NCI-H1436 (cell line): ENCODE measurements at regions not wholly inside any gene's neighbourhood (a gene's known extent, or its start where the extent isn't known, plus 50 kb on each side); places are given as distances from the start of the nearest gene placed in this dataset.
"Not testable (repeated sequence)": the region's sequence is repeated elsewhere in the genome, so short reads cannot be mapped to it uniquely, and the experiment has no call there.

Experiments used
- DNase-seq: peaks from one replicate; lab custom pipeline; 2025; lab: John Stamatoyannopoulos, UW

DNA sequence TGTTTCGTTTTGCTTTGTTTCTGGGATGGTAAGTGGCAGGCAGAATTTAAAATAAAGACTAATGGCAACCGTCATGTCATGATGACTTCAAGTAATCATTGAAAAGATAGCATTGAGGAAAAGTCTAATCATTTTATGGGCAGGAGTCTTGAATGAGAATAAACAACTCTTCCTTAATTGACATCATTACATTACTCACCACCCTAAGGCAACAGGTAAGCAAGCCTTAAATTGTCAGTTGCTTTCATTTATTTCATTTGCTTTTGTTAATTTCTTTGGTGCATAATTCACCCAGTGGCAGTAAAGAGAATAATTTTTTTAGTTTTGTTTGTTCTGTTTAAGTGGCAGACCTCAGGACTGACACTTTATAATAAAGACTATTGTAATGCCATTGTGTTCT, 669.0 kb downstream of the RWDD3 start:
- DNase-seq: peak; percentile 45

DNA sequence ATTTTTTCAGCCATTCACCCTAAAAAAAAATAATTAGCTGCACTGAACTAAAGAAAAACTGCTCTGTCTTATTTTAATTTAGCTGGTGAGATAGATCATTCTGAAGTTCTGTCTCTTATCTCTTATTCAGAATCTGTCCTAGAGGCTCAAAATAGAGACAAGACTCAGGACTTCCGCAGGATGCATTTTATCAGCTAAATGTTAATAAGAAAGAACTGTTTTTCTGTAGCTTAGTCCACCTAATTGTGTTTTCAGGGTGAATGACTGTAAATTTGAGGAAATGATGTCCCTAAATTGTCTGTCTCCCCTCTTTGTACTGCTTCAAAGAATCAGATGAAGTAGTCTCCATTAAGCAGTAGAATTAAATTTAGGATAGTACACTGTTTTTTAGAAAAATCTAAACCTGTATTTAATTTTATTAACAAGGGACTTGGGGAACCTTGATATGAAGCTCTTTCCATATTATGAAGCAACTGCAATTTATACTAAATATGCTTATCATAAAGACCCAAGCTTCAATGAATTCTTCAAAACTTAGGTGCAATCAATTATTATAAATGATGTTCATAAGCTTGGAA, 671.9 kb downstream of the RWDD3 start:
- DNase-seq: no peak

DNA sequence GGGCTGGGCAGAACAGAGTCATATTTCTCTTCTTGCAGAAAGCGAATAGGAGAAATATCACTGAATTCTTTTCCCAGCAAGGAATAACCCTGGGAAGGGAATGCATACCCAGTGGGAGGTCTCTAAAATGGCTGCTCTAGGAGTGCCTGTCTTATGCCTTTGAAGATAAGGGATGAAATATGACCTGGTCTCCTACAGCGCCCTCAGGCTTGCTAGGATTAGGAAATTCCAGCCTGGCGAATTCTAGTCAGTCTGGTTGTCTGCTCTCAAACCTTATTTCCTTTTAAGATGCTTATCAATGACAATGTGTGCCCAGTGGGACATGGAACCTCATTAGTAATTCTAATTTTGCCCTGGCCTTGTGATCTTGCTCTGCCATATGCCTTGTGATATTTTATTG, 677.7 kb downstream of the RWDD3 start:
- DNase-seq: not testable (repeated sequence)

DNA sequence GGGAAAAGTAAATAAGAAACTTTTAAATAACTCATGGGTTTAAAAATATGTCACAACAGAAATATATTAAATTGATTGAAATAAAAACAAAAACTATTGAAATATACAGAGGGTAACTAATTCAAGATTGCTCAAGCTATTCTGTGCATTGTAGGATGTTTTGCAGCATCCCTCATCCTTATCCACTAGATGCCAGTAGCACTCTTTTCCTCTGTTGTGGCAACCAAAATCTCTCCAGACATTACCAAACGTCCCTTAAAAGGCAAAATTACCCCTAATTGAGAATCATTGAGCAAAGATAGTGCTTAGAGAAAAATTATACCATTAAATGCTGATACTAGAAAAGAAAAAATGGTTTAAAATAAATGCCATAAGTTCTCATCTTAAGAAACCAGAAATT, 682.6 kb downstream of the RWDD3 start:
- peak; percentile 47 for DNase-seq

DNA sequence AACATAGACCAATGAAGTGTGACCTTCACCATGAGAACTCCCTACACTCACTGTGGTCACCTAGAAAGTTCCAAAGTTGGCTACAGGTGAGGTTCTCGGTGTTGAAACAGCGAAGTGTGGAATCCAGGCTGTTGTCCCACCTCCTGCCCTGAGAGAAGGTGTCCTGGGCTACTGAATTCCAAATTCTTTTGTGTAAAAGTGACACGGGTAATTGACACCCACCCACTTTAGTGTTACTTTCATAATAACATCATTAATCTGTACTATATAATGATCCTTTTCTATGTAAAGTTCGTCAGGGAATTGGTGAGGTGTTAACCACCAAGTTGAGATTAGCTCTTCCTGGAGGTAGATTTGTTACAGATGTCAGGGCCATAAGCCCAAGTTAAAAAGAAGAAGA, 690.7 kb downstream of the RWDD3 start:
- DNase-seq: no peak

DNA sequence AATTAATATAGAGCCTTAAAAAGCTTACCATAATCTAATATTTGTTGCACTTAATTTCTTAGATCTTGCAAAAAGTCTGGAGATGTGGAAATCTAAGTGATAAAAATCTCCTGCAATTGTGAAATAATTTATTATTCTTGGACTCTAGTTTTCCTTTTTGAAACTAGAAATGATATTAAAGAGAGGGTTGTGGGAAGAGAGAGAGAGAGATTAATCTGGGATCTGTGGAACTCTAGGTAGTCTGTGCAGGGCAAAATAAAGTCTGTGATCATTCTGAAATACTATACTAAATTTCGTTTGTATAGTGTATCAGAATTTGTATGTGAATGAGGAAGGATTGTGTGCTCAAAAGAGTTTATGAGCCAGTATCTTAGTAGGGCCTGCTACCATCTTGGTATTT, 692.3 kb downstream of the RWDD3 start:
- DNase-seq: no peak

DNA sequence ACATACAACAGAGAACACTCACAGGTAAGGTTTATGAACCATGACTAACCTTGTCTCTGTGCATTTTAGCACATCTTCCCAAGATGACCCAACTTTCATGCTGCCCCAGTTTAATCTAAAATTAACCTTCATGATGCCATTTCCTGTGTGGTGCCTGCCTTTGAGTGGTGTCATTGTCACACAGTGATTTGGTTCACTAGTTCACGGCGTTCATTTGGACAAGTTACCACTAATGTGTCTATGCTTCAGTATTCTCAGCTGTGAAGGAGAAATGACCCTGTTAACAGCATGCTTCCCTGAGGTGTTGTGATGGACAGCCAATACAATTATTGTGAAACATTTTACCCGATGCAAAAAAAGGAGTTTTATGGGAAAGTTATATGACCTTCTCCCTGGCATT, 693.1 kb downstream of the RWDD3 start:
- no peak for DNase-seq

DNA sequence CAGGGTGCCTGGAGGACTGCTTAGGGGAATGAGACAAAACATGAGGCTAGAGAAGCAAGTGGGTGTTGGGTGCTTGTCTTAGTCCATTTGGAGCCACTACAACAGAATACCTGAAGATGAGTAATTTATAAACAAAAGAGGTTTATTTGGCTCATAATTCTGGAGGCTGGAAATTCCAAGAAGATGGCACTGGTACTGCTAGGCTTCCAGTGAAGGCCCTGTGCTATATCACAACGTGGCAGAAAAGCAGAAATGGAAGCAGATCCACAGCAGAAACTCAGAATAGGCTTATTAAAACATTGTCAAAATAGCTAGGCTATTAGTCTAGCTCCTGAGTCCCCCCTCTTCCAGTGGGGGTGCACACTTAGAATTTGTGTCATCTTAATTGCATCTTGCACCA, 701.7 kb downstream of the RWDD3 start:
- no peak for DNase-seq

DNA sequence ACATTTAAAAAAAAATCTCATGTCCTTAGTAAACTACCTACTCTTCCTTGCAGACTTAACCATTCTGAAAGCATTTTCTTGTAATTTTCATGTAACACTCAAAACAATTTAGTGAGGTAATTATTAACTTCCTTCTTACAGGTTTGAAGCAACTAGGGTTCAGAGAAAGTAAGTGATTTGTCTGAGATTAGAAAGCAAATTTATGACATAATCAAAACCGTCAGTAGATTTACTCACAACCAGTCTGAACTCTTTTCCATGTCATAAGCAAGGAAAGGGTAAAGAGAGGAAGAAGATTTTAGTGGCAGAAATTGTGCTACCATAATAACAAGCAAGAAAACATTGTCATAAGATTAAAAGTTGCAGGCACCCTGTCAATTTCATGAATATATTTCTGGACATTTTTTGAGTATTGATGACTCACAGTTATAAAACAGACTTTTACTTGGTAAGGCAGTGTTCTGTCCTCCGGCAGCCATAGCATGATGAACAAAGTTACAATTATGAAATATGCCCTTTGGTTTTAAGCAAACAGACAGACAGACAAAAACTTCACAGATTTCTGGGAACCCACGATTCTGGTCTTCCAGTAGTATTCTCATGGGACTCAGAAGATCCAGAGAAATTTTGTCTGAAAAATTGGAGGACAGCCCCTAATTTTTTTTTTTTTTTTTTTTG, 707.2 kb downstream of the RWDD3 start:
- no peak for DNase-seq

DNA sequence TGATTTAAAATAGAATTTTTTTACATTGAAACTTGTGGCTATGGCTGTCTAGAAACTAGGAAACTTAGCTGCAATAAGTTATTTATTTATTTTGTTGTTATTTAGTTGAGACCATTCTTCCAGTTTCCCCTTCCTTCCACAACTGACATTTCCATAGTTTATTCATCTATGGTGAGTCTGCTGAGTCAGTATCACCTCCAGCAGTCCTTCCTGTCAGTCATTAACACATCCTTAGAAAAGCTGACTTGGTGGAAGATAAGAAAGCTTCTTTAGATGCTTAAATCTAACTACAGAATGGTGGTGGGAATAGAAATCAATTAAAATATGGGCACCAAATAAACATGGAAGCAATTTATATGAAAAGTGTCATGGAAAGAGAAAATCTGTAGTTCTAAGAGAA, 714.0 kb downstream of the RWDD3 start:
- DNase-seq: no peak

DNA sequence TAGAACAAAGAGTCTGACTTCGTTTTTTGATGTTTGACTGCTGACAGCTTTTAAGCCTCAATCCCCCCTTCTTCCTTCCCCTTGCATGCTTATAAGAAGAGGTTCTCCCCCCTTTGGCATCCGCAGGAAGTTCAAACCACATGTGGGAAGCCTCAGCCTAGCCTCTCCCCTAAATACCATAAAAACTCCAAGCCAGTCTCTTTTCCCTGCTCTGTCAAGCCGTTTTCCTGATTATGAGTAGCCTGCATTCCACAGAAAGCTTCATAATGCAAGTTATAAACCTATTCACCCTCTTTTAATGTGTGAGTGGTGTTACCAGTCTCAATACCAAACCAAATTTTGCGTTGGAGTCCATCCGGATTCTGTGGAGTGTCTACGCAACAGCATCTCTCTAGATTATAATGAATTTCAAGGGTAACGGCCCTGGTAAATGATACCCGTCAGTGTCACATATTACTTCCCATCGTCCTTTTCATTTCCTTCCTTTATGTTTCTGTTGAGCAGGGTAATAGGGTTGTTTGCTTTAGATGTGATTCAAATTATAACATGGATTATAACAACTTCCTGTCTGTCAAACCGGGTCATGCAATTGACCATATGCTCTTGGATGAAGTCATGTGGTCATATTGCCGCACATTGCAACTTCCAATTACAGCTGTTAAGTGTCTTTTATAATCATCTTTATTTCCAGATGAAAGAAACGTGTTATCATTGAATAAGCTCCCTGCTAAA, 717.5 kb downstream of the RWDD3 start:
- no peak for DNase-seq

DNA sequence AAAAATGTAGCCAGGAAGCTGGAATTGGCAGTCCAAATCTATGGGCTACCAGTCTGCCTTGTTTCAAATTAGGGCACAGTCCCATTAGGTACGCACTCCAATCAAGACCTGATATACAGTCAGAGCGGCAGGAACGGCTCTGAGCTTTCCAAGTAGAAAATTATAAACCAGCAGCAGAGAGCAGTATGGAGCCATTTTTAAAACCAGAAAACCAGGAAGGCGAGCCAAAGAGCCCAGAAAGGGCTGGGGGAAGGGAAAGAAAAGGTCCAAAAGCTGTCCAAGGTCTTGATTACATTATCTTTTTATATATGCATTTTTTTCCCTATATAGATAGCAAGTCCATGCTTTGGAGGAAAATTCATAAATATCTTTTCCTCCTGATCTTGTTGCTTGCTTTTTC, 719.0 kb downstream of the RWDD3 start:
- DNase-seq: peak; percentile 28

DNA sequence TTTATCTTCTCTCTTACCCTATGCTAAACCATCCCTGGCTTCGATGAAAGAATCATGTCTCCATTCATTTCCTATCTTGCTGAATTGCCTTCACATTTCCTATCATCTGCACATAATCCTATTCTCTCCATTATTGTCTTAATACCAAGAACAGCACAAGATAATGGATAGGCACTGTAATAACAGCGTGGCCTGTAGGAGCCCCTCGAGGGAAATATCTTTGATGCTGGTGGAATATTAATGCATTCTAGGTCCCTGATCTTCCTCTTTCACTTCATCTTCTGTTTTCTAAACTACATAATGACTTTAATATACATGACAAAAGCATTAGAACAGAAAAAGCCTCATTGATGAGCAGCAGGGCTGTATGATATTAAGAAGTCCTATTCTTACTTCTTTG, 720.6 kb downstream of the RWDD3 start:
- no peak for DNase-seq

DNA sequence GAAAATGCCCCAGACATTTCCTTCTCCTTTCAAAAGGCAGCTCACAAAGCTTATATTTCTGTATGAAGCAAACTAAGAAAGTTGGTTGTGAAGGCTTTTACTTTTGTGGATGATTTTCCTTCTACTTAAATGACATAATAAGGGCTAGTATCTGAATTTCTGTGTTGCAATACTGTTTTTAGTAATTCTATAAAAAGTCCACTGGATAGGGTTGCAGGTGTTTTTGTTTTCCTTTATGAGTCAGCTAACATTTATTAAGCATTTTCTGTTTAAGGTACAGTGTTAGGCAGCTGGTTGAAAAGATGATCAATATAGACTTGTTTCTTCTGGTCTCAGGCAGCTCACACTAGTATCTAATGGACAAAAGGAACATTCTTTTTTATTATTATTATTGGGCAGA, 722.2 kb downstream of the RWDD3 start:
- DNase-seq: no peak

DNA sequence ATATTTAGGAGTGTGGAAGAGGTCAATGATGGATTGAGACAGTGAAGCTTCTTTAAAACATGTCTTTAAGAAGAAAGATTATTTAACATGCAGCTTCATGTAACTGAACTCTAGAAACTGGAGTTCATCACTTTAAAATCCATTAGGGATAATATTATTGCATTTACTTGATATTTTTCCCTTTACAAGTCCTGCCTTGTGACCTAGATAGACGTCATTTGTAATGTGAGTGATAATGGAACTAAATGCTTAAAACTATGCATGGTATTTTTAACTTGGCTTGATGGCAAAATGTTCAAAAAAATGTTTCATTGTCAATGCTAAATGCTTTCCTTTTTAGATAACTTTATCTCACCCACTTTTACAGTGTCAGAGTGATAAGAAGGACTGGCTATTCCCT, 723.7 kb downstream of the RWDD3 start:
- no peak for DNase-seq

DNA sequence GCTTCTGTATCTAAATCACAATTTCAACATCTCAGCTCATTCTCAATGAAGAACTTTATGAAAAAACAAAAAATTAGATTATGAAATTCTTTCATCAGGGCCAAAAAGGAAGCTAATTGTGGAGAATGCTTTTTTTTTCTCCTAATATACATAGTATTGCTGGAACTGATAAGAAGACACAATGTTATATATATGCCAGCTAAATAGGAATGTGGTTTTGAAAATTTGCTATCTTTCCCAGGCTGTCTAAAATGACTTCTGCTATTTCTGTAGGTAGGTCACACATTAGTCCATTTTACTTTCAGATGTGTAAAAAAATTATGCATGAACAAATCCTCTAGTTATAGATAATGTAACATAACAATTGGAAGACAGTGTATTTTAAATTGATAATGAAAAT, 732.9 kb downstream of the RWDD3 start:
- DNase-seq: no peak

DNA sequence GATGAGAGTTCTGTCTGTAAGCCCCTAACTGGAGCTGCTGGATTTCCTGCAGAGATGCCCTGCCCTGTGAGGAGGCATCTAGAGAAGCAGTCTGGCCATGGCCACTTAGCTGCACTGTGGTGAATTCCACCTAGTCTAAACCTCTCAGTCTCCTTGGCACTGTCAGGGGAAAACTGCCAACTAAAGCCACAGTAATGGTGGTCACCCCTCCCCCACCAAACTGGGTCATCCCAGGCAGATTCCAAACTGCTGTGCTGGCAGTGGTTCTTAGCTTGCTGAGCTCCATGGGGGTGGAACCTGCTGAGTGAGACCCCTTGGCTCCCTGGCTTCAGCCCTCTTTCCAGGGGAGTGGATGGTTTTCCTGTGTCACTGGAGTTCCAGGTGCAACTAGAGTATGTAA, 740.6 kb downstream of the RWDD3 start:
- no peak for DNase-seq

DNA sequence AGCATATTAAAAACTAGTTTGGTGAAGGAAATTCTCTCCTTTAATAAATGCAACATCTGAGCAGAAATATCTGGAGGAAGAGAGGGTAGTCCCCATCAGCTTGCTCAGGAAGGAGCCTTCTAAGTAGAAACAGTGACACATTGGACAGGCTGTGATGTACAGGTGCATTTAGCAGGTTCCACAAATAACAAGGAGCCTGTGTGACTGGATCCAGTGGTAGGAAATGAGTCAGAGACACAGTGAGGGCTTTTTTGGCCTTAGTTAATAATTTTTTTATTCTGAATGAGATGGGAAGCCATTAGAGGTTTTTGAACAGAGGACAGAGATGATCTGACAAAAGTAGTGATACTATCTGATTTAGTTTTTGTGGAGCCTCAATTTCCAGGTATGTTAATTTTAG, 738.9 kb upstream of the PTBP2 start:
- no peak for DNase-seq

DNA sequence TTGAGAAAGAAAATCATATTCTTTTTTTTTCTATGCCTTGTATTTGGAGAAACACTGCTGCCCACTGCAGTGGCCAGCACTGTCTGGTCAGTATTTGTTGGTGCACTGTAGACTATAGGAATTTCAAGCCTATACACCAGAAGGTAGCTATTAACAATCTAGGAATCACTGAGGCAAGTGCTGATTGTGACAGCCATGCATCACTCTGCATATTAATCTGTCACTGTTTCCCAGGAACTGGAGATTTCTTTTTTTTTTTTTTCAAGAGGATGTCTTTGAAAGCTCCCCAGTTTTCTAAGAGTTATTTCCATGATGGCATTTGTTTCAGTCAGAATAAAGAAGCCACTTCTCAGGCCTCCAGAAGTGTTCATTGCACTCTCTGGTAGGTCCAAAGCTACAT, 737.8 kb upstream of the PTBP2 start:
- DNase-seq: no peak

DNA sequence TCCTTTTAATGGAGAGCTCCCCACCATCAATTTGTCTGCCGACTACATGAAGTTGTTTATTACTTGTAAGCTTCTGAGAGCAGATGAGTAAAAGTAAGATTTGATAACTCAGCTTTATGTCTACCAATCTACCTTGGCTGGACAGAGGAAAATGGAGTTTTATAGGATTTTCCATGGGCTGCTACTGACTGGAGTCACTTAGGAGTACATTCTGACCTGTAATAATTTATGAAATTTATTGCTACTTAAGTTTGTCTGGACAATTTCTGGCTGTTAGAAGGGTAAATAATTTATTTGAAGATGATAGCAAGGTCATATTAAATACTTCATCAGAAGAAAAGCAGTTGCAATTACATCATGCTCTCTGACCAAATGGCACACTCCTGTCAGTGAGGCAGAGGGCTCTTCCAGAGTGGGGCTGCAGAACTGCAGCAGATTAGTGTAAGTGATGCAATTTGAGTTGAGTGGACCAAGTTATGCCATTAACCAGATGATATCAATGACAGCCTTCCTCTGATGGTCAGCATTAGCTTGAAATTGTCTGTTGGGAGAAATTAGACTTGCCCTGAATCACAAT, 736.7 kb upstream of the PTBP2 start:
- DNase-seq: no peak

DNA sequence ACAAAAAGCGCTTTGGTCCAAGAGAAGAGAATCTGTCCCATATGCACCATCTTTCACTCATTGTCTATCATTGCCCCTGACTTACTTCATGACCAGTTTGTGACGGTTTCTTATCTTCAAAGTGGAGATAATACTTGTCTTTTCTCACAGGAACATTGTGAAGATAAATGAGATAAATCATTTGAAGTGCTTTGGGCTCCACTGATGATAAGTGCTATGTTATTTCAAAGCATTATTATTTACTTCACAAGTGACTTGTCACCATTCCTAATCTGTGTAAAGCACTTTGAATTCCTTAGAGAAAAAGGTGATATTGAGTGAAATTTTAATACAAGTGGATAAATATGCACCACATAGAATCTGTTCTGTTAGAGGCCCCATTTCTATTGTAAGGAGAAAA, 731.6 kb upstream of the PTBP2 start:
- DNase-seq: no peak

DNA sequence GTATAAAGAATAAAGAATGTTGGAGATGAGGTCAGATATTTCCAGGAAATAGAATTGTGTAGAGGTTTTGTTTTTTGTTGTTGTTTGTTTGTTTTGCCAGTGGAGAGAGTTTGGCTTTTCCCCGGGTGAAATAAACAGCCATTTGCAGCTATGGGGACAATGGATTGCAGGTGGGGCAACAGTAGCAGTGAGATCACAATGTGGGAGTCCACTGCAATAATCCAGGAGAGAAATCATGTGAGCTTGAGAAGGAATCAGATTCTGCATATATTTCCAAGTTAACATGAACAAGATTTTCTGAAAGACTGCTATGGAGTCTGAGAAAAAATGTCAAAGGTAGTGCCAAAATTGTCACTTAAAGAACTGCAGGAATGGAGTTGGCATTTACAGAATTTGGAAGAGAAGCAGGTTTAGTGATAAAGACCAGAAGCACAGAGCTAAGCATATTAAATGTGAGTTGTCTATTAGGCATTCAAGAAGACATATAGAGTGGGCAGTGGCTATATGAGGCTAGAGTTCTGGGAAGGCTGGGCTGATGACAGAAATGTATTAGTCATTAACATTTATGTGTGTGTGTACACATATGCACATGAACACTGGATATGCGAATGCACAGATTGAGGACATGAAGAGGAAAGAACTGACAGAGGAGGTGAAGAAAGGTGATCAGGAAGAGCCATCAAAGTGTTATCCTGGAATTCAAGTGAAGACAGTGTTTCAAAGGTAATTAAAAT, 729.6 kb upstream of the PTBP2 start:
- DNase-seq: no peak

DNA sequence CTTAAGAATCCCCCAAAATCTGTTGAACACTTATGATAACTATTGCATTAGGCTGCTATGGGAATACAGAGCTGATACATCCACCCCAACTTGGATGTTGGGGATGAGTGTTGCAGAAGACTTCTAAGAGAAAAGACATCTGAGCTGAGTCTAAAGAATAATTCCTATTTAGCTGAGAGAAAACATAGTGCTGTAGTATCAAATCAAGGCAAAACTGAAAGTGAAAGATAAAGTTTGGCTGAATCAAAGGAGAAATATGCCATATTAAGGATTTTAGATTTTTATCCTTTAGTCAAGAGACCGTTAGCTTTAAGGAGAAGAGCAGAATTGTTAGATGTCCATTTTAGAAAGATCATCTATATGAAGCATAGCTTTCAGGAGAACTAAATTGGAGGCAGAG, 726.9 kb upstream of the PTBP2 start:
- DNase-seq: no peak
